Brain microvascular endothelial cell (primary cell): ENCODE measurements at regions not wholly inside any gene's neighbourhood (a gene's known extent, or its start where the extent isn't known, plus 50 kb on each side); places are given as distances from the start of the nearest gene placed in this dataset.

Experiments used
- DNase-seq: peaks from one replicate; pipeline ENCODE4 v3.0.0-alpha.2; 2020
- H3K27ac ChIP-seq: fragments of 250-450 bp; sonication (Bioruptor Pico); 2 replicates; pipeline ENCODE4 v1.5.1; 2020; ENCODE audit warnings: mild to moderate bottlenecking, moderate library complexity
- H3K27me3 ChIP-seq: fragments of 250-450 bp; sonication (Bioruptor Pico); replicated peaks from 2 replicates; pipeline ENCODE4 v1.5.1; 2020; ENCODE audit warnings: mild to moderate bottlenecking
- H3K36me3 ChIP-seq: fragments of 250-450 bp; sonication (Bioruptor Pico); replicated peaks from 2 replicates; pipeline ENCODE4 v1.5.1; 2020; ENCODE audit warnings: mild to moderate bottlenecking
- H3K4me3 ChIP-seq: 2 replicates; pipeline ENCODE4 v1.5.1; 2011; ENCODE audit warnings: low read depth, mild to moderate bottlenecking, control low read depth, low read length, moderate library complexity
- in situ Hi-C: cut with HindIII; loops from 2 replicates; pipeline ENCODE4 v1.10.0; 2017; ENCODE audit warnings: low sequenced_read_pairs, low pct_ligation_motif_present
- TF ChIP-seq, protein P1 (sequence below): IDR thresholded peaks from 2 replicates; pipeline ENCODE4 v1.5.1; 2011; ENCODE audit warnings: low read depth, mild to moderate bottlenecking, moderate library complexity, low read length, control low read depth, inconsistent platforms; ENCODE audit errors: missing control alignments

DNA sequence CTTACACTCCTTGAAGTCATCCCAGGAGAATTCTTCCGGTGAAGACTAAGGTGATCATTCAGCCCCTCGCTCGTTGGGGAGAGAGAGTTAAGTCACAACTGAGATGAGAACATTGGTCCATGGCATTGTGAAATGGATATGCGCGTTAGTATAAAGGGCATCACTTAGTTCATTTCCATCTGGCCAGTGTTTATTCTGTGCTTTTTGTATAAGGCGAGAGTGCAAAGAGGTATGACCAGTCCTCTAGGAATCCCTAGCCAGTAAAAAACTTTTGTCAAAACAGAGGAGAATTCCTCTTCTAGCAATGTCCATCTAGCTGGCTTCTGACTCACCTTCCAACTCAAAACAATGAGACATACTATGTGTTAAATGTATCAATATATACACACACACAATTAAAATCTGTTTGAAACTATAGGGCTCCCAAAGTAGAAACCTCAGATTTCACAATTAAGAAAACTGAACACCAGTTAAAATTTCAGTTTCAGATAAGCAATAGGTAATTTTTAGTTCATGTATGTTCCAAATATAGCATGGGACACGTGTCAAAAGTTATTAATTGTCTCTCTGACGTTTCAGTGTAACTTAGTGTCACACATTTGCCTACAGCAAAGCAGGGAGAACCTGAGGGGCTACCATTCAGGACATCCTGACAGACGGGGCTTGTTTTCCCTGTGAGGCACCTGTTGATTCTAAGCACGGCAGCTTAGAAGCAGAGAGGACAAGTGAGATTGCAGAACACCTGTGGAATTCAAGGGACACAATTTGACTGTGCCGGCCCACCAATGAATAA lies 158.9 kb downstream of the KLF6 start:
- H3K27me3 ChIP-seq = no peaks in the 10 kb centered on the region
- H3K4me3 ChIP-seq = peak overlapping the region; percentile 9
- in situ Hi-C loops = no loop called here
- TF ChIP-seq, protein P1, sequence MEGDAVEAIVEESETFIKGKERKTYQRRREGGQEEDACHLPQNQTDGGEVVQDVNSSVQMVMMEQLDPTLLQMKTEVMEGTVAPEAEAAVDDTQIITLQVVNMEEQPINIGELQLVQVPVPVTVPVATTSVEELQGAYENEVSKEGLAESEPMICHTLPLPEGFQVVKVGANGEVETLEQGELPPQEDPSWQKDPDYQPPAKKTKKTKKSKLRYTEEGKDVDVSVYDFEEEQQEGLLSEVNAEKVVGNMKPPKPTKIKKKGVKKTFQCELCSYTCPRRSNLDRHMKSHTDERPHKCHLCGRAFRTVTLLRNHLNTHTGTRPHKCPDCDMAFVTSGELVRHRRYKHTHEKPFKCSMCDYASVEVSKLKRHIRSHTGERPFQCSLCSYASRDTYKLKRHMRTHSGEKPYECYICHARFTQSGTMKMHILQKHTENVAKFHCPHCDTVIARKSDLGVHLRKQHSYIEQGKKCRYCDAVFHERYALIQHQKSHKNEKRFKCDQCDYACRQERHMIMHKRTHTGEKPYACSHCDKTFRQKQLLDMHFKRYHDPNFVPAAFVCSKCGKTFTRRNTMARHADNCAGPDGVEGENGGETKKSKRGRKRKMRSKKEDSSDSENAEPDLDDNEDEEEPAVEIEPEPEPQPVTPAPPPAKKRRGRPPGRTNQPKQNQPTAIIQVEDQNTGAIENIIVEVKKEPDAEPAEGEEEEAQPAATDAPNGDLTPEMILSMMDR = no peak
- peak; percentile 80 for DNase-seq
- no peaks in the 10 kb centered on the region for H3K36me3 ChIP-seq
- H3K27ac ChIP-seq = peak overlapping the region; percentile 88

DNA sequence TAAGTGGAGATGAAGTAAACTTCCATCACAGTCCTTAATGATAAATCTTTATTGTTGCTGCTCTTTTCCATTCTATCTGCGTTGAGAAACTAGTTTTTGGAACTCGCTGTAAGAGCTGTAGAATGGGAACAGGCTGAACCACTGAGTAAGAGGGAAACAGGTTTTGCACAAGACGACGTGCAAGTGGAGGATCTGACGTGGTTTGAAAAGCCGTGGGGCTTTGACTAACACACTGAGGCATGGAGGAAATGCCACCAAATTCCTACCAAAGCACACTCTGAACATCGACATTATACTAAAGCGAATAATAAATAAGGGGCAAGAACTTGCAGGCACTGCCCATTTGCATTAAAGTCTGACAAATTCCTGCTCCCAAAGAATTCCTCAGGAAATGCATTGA lies 160.6 kb downstream of the KLF6 start:
- Histone ChIP-seq H3K27me3 (no peaks in the 10 kb centered on the region), H3K27ac (peak overlapping the region; percentile 88), H3K36me3 (no peaks in the 10 kb centered on the region), H3K4me3 (no peak overlapping the region)
- TF ChIP-seq, protein P1 = no peak
- peak; percentile 90 for DNase-seq
- in situ Hi-C loops = no loop called here

DNA sequence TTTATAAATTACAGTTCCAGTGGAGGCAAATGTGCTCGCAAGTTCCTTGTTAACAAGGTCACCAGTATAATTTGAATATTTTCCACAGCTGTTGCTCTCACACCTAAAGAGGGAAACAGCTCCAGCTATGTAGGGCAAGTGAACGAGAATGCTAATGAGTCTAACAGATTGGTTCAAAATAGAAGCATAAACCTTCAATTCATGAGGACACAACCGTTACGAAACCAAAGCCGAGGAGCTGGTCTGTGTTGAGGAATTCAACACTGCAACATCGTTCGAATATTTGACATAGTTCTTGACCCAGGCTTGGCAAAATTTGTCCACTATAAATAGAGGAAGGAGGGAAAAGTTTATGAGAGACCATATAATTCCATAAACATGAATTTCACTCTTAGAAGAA lies 161.3 kb downstream of the KLF6 start:
- in situ Hi-C loops = no loop called here
- TF ChIP-seq, protein P1 = no peak
- peak overlapping the region; percentile 7 for H3K4me3 ChIP-seq
- no peaks in the 10 kb centered on the region for H3K27me3 ChIP-seq
- peak overlapping the region; percentile 88 for H3K27ac ChIP-seq
- no peaks in the 10 kb centered on the region for H3K36me3 ChIP-seq
- peak; percentile 84 for DNase-seq

DNA sequence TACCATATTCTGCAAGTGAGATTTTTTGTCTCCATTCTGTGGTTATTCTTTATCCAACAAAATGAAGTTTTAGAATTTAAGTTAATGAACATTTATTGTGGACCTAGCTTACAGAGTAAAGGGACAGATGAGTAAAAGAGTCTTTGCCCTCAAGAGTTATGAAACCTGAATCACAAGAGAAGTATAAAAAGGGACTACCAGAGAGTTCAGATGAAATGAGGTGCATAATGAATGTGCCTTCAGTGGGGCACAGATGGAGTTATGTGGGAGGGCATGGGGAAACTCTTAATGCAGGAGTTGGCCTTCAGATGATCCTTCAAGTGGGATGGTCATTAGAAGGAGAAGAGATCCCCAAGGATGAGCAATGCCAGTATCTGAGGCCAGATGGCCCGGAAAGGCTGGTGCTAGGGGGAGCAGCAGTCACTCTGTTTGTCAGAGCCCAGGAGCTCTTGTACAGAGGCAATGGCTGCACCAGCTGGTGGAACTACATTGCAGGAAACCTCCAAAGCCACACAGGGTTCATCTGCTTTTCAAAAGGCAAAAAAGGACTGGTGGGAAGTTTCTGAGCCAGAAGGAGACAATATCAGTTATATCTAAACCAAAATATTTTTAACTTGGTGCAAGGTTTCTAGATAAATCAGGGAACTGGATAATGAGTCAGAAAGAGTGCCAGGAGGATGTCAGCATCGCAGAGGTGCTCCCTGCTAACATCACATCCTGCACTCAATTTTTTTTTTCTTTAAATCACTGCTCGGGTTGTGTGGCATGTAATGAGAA lies 162.0 kb downstream of the KLF6 start:
- Histone ChIP-seq H3K27me3 (no peaks in the 10 kb centered on the region), H3K4me3 (no peak overlapping the region), H3K27ac (peak overlapping the region; percentile 88), H3K36me3 (no peaks in the 10 kb centered on the region)
- TF ChIP-seq, protein P1 = no peak
- in situ Hi-C loops = no loop called here
- DNase-seq = peak; percentile 48

DNA sequence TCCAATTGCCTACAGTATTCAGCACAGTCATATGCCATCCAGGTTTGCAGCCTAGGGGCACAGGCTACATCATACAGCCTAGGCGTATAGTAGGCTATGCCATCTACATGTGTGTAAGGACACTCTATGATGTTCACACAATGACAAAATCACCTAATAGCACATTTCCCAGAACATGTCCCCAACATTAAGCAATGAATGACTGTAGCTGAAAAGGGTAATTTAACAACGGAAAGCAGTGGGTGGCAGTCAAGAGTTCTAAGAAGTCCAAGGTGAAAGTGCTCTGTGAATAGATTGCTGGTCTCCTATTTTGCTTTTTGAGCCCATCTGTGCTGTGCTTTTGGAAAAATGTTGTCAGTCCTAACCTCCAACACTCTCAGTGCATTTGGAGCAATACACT lies 162.6 kb downstream of the KLF6 start:
- Histone ChIP-seq H3K27me3 (no peaks in the 10 kb centered on the region), H3K36me3 (no peaks in the 10 kb centered on the region), H3K27ac (no peak overlapping the region), H3K4me3 (no peak overlapping the region)
- no peak for DNase-seq
- TF ChIP-seq, protein P1 = no peak
- in situ Hi-C loops = no loop called here
